LNCAP (cell line): ENCODE measurements at regions not wholly inside any gene's neighbourhood (a gene's known extent, or its start where the extent isn't known, plus 50 kb on each side); places are given as distances from the start of the nearest gene placed in this dataset.

ENCODE experiments used
- TF ChIP-seq, protein P1 (sequence below): fragments of 450-650 bp; IDR thresholded peaks from 2 replicates; pipeline ENCODE4 v1.5.1; 2017; ENCODE audit warnings: mild to moderate bottlenecking

DNA sequence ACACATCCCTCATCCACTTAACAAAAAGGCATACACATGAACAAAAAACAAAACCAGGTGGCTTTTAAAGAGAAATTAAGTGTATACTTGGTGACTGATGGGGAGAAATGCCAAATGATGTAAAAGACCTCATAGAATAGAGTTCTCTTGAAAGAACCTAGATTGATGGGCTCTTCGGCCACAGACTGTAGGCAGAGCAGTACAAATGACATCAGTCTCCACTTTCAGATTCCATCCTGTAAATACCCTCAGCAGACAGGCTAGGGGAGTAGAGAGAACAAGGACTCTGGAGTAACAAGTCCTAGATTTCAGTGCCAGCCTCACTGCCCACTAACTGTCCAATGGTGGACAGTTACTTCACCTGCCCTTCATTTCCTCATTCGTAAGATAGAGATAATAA is 203.8 kb downstream of the MZT1 start:
- TF ChIP-seq, protein P1, sequence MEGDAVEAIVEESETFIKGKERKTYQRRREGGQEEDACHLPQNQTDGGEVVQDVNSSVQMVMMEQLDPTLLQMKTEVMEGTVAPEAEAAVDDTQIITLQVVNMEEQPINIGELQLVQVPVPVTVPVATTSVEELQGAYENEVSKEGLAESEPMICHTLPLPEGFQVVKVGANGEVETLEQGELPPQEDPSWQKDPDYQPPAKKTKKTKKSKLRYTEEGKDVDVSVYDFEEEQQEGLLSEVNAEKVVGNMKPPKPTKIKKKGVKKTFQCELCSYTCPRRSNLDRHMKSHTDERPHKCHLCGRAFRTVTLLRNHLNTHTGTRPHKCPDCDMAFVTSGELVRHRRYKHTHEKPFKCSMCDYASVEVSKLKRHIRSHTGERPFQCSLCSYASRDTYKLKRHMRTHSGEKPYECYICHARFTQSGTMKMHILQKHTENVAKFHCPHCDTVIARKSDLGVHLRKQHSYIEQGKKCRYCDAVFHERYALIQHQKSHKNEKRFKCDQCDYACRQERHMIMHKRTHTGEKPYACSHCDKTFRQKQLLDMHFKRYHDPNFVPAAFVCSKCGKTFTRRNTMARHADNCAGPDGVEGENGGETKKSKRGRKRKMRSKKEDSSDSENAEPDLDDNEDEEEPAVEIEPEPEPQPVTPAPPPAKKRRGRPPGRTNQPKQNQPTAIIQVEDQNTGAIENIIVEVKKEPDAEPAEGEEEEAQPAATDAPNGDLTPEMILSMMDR, result no peak

DNA sequence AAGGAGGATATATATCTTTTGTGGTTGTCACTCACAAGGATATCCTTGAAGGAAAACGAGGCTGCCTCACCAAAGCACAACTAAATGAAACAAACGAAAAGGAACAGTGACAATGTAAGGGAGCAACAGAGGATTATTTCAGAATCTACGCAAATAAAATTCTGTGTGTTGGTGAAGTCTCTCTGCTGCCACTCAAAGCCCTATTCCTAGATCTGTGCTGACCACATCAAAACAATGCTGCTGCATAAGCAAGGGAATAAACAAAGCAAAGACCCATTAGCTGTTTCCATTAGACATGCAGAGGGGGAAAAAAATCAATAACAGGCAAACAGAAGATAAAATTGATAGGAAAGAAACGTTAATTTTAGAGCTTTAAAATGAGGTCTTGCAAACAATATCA is 204.4 kb downstream of the MZT1 start:
- TF ChIP-seq, protein P1, result no peak

DNA sequence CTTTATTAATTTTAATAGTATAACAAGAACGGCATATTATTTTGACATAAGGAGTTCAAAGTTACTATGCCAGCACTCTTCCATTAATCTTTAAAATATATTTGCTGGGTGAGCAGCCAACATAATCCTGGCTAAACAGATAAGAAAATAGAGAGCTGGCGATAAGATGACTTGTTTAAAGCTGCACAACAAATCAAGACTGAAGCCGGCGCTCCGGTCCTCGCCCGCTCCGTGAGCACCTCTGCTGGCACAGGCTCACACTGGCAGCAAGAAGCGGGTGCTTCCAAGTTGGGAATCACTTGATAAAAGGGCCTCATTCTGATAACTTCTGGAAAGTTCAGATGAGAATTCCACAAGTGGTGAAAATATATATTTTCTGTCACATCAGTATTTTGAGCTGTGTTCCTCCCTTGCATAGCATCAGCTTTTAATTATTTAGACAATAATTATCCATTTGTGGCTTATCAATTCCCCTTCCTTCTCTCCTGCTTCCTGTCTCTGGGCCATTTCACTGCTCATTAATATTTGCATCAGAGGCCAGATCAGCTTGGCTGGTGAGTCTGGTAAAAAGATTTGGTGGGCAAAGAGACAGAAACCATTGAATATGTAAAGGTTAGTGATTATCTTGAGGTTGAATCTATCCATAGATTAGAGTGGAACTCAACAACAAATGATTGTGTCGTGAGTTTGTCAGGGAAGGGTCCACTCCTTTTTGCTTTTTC is 205.3 kb downstream of the MZT1 start:
- TF ChIP-seq, protein P1, result no peak

DNA sequence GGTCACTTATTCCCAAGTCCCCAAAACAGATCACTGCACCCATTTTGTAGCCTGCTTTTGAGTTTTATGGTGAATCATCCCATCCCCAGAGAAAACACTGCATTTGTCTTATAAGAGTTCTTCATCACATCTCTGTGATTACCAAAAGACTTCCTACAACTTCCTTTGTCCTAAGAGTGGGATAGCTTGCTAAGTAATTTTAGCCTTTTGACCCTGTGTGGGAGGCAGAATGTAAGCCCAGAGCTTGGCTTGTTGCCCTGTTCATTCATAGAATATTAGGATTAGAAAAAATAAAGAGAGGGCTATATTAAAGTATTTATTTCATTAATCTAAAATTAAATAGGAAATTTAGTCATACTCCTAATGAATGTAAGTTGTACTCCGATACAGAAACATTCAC is 213.3 kb downstream of the MZT1 start:
- TF ChIP-seq, protein P1, result no peak

DNA sequence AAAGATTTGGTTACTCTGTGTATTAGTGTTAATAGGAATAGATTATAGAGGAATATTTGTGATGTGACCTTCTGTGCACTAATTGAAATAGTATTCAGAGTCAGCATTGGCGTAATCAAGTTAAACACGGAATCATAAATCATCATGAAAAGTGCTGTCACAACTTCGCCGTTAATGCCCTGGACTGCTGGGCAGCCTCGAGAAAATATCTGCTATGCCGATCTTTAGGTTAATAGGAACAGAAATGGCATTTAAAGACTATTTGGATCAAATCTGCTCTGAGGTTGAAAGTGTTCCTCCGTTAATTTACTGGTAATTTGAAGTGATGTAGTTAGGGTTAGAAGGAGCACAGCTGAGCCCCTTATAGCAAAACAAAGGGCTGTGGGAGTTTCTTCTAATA is 219.0 kb downstream of the MZT1 start:
- TF ChIP-seq, protein P1, result no peak

DNA sequence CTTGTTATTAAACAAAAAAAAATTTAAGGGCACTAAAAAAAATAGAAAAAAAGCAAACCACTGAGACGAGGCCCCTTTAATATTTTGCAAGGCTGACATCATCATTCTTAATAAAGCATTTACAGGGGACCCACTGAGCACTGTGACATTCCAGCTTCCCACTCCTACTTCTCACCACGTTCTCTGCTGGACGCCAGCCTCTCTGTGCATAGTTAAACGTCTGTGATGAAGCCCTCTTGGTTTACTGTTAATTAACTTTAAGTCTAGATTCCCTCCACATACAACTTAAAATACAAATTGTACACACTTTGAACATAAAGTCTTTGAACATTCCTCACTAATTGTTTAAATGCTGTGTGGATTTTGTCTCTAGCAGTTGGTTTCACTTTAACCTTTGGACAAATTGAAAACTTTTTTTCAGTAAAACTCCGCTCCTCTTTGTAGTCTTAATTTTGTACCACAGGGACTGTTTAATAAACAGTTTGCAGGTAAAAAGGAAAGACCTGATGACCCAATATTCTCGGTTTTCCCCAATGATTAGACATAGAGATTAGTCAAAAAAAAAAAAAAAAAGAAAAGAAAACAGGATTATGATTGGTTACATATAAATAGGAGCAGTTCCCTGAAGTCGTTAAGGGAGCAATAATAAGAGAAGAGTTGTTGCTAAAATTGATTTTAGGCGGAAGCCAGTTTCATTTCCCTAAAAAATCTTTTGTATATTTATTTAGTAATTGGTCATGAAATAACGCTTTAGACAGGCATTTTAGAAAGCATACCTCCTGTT is 219.8 kb downstream of the MZT1 start:
- TF ChIP-seq, protein P1, result no peak

DNA sequence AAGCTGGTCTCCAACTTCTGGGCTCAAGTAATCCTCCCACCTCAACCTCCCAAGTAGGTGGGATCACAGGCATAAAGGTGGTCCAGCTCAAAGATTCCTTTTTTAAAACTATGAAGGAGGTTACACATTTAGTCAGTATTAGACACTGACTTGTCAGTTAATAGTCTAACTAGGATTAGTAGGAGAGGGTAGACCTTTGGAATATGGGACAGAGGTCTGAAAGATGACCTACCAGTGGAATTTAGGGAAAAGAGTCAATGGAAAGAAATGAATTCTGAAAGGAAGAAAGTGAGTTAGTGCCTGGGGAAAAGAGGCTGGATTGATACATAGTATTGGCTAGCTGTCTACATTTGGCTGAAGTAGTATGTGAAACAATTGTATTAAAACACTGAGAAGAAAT is 220.7 kb downstream of the MZT1 start:
- TF ChIP-seq, protein P1, result no peak
